Neural cell (in vitro differentiated cells): ENCODE measurements at regions not wholly inside any gene's neighbourhood (a gene's known extent, or its start where the extent isn't known, plus 50 kb on each side); places are given as distances from the start of the nearest gene placed in this dataset.

Experiments used
- H2AFZ ChIP-seq: fragments of 200-600, 300-800 bp; sonication (generic), shearing (Covaris generic); 2 replicates; pipeline ENCODE4 v1.6.0; 2014; ENCODE audit warnings: low read depth, mild to moderate bottlenecking, antibody characterized with exemption, low read length, moderate library complexity
- H3F3A ChIP-seq: fragments of 200-600 bp; shearing (Covaris generic); 2 replicates; pipeline ENCODE4 v1.6.1; 2016; ENCODE audit warnings: mild to moderate bottlenecking, moderate library complexity, mixed read lengths, antibody characterized with exemption, low read length; ENCODE audit not compliant: insufficient read depth, poor library complexity, severe bottlenecking
- H3K27ac ChIP-seq: fragments of 200-600, 300-800 bp; sonication (generic), shearing (Covaris generic); 2 replicates; pipeline ENCODE4 v1.5.1; 2014; ENCODE audit warnings: mild to moderate bottlenecking, low read length, moderate library complexity
- H3K27me3 ChIP-seq: fragments of 300-800, 200-600 bp; sonication (generic), shearing (Covaris generic); 2 replicates; pipeline ENCODE4 v1.6.0; 2014; ENCODE audit warnings: mild to moderate bottlenecking, low read depth, low read length, moderate library complexity; ENCODE audit not compliant: insufficient read depth
- H3K36me3 ChIP-seq: fragments of 300-800, 200-600 bp; sonication (generic), shearing (Covaris generic); 2 replicates; pipeline ENCODE4 v1.5.1; 2014; ENCODE audit warnings: mild to moderate bottlenecking, antibody characterized with exemption, low read length, moderate library complexity; ENCODE audit not compliant: insufficient read depth
- H3K4me2 ChIP-seq: fragments of 300-800, 200-600 bp; sonication (generic), shearing (Covaris generic); 2 replicates; pipeline ENCODE4 v1.6.0; 2014; ENCODE audit warnings: mild to moderate bottlenecking, low read length
- H3K4me3 ChIP-seq: fragments of 300-800, 200-600 bp; sonication (generic), shearing (Covaris generic); 2 replicates; pipeline ENCODE4 v1.5.1; 2014; ENCODE audit warnings: mild to moderate bottlenecking, low read length, moderate library complexity
- H3K79me2 ChIP-seq: fragments of 200-600 bp; shearing (Covaris generic); replicated peaks from 2 replicates; pipeline ENCODE4 v1.6.0; 2014; ENCODE audit warnings: mild to moderate bottlenecking, low read length, moderate library complexity; ENCODE audit not compliant: insufficient read depth
- H3K9ac ChIP-seq: fragments of 300-800, 200-600 bp; sonication (generic), shearing (Covaris generic); 2 replicates; pipeline ENCODE4 v1.6.1; 2016; ENCODE audit warnings: mild to moderate bottlenecking, low read length, mixed read lengths
- H3K9me2 ChIP-seq: fragments of 200-600 bp; shearing (Covaris generic); 2 replicates; pipeline ENCODE4 v1.6.1; 2016; ENCODE audit warnings: mild to moderate bottlenecking, low read length, mixed read lengths; ENCODE audit not compliant: insufficient read depth
- H3K9me3 ChIP-seq: fragments of 200-600, 300-800 bp; sonication (generic), shearing (Covaris generic); 2 replicates; pipeline ENCODE4 v1.6.1; 2016; ENCODE audit warnings: mild to moderate bottlenecking, mixed run types, low read length, moderate library complexity, mixed read lengths
- H4K20me1 ChIP-seq: fragments of 200-600 bp; shearing (Covaris generic); 2 replicates; pipeline ENCODE4 v1.6.1; 2016; ENCODE audit warnings: mild to moderate bottlenecking, mixed run types; ENCODE audit not compliant: insufficient read depth
- CTCF ChIP-seq: fragments of 450-650 bp; IDR thresholded peaks from 2 replicates; pipeline ENCODE4 v1.5.1; 2014; ENCODE audit warnings: antibody characterized with exemption, mild to moderate bottlenecking, moderate library complexity; ENCODE audit not compliant: poor library complexity, severe bottlenecking
- EP300 ChIP-seq: fragments of 450-650 bp; conservative IDR thresholded peaks from 2 replicates; pipeline ENCODE4 v1.6.1; 2014; ENCODE audit warnings: antibody characterized with exemption, mild to moderate bottlenecking, moderate library complexity; ENCODE audit not compliant: poor library complexity, severe bottlenecking
- EZH2 ChIP-seq: fragments of 200-600, 300-800 bp; shearing (Covaris generic), sonication (generic); IDR thresholded peaks from 2 replicates; pipeline ENCODE4 v1.6.1; 2014; ENCODE audit warnings: antibody characterized with exemption, low read length, borderline replicate concordance, mild to moderate bottlenecking; ENCODE audit not compliant: insufficient read depth, poor library complexity, severe bottlenecking
- MXI1 ChIP-seq: fragments of 450-650 bp; conservative IDR thresholded peaks from 2 replicates; pipeline ENCODE4 v1.6.1; 2014; ENCODE audit warnings: antibody characterized with exemption, mild to moderate bottlenecking; ENCODE audit not compliant: poor library complexity, severe bottlenecking
- POLR2AphosphoS5 ChIP-seq: IDR thresholded peaks from 2 replicates; pipeline ENCODE4 v1.6.1; 2012
- RAD21 ChIP-seq: fragments of 450-650 bp; conservative IDR thresholded peaks from 2 replicates; pipeline ENCODE4 v1.6.1; 2014; ENCODE audit warnings: antibody characterized with exemption, mild to moderate bottlenecking, moderate library complexity
- SMC3 ChIP-seq: fragments of 450-650 bp; conservative IDR thresholded peaks from 2 replicates; pipeline ENCODE4 v1.6.1; 2014; ENCODE audit warnings: antibody characterized with exemption, mild to moderate bottlenecking, moderate library complexity; ENCODE audit not compliant: poor library complexity
- TAF1 ChIP-seq: IDR thresholded peaks from 2 replicates; pipeline ENCODE4 v1.6.1; 2012; ENCODE audit warnings: low read depth
- TF ChIP-seq, protein P1 (sequence below): IDR thresholded peaks from 2 replicates; pipeline ENCODE4 v1.6.1; 2012; ENCODE audit warnings: borderline replicate concordance

- no peak overlapping the region for H2AFZ ChIP-seq
- no peaks in the 10 kb centered on the region for H3K79me2 ChIP-seq
- H3K4me2 ChIP-seq: no peak overlapping the region
- H3K9me3 ChIP-seq: no peaks in the 10 kb centered on the region
- no peak overlapping the region for H3K4me3 ChIP-seq
- no peak for TF ChIP-seq POLR2AphosphoS5
- no peak for TF ChIP-seq SMC3
- no peak for TF ChIP-seq EP300
- TF ChIP-seq RAD21: no peak
- TF ChIP-seq EZH2: no peak
- no peak for TF ChIP-seq MXI1
- TF ChIP-seq, protein P1, sequence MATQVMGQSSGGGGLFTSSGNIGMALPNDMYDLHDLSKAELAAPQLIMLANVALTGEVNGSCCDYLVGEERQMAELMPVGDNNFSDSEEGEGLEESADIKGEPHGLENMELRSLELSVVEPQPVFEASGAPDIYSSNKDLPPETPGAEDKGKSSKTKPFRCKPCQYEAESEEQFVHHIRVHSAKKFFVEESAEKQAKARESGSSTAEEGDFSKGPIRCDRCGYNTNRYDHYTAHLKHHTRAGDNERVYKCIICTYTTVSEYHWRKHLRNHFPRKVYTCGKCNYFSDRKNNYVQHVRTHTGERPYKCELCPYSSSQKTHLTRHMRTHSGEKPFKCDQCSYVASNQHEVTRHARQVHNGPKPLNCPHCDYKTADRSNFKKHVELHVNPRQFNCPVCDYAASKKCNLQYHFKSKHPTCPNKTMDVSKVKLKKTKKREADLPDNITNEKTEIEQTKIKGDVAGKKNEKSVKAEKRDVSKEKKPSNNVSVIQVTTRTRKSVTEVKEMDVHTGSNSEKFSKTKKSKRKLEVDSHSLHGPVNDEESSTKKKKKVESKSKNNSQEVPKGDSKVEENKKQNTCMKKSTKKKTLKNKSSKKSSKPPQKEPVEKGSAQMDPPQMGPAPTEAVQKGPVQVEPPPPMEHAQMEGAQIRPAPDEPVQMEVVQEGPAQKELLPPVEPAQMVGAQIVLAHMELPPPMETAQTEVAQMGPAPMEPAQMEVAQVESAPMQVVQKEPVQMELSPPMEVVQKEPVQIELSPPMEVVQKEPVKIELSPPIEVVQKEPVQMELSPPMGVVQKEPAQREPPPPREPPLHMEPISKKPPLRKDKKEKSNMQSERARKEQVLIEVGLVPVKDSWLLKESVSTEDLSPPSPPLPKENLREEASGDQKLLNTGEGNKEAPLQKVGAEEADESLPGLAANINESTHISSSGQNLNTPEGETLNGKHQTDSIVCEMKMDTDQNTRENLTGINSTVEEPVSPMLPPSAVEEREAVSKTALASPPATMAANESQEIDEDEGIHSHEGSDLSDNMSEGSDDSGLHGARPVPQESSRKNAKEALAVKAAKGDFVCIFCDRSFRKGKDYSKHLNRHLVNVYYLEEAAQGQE: no peak
- TF ChIP-seq TAF1: no peak
- no peak for TF ChIP-seq CTCF
- no peaks in the 10 kb centered on the region for H3F3A ChIP-seq
- H3K36me3 ChIP-seq: no peaks in the 10 kb centered on the region
- H4K20me1 ChIP-seq: no peaks in the 10 kb centered on the region
- H3K27me3 ChIP-seq: no peaks in the 10 kb centered on the region
- no peak overlapping the region for H3K27ac ChIP-seq
- H3K9ac ChIP-seq: no peak overlapping the region
- H3K9me2 ChIP-seq: no peaks in the 10 kb centered on the region
These were observed 141.9 kb downstream of the FCRL5 start for GRCh38 chr1:157410457-157410856.

GRCh38 chr1:157409927-157410326 lies 142.4 kb downstream of the FCRL5 start:
- Histone ChIP-seq H4K20me1 (no peaks in the 10 kb centered on the region), H3K36me3 (no peaks in the 10 kb centered on the region), H3K27ac (no peak overlapping the region), H3K9me3 (no peaks in the 10 kb centered on the region), H3K4me3 (no peak overlapping the region), H3K79me2 (no peaks in the 10 kb centered on the region), H3K4me2 (no peak overlapping the region), H2AFZ (no peak overlapping the region), H3K9ac (no peak overlapping the region), H3K27me3 (no peaks in the 10 kb centered on the region), H3F3A (no peaks in the 10 kb centered on the region), H3K9me2 (no peaks in the 10 kb centered on the region)
- TF ChIP-seq MXI1 (no peak), CTCF (no peak), EZH2 (no peak), TAF1 (no peak), EP300 (no peak), POLR2AphosphoS5 (no peak), SMC3 (no peak), RAD21 (no peak)
- TF ChIP-seq, protein P1: no peak
